Myocyte (in vitro differentiated cells): ENCODE measurements at regions not wholly inside any gene's neighbourhood (a gene's known extent, or its start where the extent isn't known, plus 50 kb on each side); places are given as distances from the start of the nearest gene placed in this dataset.
"Not testable (repeated sequence)": the region's sequence is repeated elsewhere in the genome, so short reads cannot be mapped to it uniquely, and the experiment has no call there.

ENCODE experiments used
- DNase-seq: peaks from one replicate; pipeline ENCODE4 v3.0.0-alpha.2; 2012; ENCODE audit warnings: low read depth

DNA sequence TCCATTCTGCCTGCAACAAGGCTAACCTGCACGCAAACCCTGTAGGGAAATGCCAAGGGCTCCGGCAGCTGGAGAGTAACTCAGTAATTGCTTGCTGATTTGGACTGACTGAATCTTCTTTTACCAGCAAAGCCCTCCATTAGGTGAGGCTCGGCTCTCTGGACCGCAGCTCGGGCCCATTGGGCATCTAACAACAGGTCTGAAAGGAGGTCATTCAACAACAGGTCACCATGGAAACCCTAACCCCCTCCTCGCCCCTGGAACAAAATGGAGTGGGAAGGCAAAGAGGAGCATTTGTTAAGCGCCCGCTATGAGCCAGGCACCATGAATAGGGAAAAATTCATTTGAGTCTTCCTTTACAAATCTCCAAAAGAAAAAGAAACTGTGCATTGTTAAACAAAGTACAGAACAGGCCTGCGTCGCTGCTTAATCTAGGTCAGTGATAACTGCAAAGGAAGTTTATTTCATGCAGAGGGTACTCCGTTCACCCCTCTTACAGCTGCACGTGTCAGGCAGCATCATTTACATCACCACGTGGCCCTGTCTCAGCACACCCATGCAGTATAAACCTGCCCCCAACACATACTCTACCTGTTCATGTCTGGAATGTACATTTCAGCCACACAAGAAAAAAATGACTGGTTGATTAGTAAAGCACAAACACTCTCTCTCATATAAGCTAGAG lies 248.8 kb upstream of the NEBL start:
- no peak for DNase-seq

DNA sequence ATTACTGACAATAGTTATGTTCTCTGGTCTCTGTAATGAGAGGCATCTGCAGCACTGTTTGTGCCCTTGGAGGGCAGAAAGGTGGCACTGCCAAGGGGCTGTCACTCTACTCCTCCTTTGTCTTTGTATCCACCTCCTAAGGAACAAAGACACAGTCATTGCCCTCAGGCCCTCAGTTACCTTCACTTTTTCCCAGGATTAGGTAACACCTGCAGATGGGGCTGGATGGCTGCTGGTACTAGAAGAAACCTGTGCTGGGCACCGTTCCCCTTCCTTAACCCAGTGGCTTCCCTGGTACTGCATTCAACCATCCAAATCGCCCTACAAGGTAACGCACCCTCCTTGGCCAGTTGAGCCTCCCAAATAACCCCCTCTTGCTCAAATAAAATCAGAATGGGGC lies 246.9 kb upstream of the NEBL start:
- DNase-seq: no peak

DNA sequence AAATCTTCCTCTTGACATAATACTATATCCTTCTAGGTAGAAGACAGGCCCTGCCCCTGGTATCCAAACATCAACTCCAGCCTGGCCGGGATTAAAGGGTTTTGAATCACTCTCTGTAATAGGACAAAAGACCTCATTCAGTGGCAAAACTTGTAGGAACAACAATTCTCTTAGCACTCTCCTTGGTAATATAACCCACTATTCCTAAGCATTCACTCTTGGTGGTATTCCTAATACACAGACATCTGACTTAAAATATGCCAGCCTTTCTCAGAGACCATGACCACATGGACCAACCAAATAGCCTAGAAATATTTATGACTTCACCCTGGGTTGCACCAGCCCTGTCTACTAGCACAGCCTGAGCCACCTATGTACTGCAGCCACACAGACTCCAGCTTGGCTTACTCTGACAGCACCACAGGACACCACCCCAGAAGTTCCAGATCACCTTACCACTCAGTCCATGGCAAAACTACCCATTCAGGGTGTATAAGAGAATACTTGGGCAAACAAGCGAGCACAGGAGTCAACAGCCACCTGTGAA lies 244.9 kb upstream of the NEBL start:
- no peak for DNase-seq

GRCh38 chr10:21138769-21139340 lies 241.7 kb upstream of the NEBL start:
- no peak for DNase-seq

DNA sequence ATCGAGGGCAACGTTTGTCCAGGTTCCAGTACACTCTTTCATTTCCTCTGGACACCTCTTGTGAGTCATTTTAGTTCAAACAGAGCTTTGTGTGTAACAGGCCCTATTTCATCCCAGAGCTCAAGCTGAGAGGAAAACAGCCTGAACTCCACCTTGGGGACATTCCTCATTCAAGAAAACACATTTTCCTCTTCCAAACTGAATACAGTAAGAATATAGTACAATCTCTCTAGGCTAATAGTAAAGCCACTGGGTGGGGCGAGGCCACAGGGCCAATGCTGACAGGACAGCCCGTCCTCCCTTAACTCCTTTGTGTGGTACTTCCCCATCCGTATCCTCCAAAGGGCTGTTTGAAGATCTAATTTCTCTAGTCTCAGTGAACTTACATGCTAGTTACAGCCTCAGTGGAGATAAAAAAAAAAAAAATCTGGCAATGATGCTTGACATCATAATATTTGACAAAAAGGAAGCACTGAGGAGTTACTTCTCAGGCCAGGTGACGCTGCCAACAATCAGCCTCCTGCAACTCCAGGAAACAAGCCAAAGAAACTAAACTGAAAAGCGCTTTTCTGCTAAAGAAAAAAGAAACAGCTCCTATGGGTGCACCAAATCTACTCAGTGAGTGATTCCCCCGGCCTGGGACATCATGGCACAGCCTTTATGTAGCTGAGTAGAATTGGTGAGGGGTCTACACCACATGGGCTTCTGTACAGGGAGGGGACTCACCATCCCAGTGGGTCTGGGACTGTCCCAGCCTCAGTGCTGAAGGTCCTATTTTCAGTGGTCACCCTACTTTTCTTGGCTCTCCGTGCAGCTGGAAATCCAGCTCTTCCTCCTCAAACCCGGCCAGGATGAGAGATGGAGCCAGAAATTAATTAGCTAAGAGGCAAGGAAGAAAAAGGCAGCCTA lies 238.2 kb upstream of the NEBL start:
- no peak for DNase-seq

- no peak for DNase-seq
These were observed 237.5 kb upstream of the NEBL start for GRCh38 chr10:21134645-21135022.

GRCh38 chr10:21130683-21131442 lies 233.8 kb upstream of the NEBL start:
- no peak for DNase-seq

- DNase-seq: no peak
These were observed 233.0 kb upstream of the NEBL start for GRCh38 chr10:21130108-21130507.

- DNase-seq: no peak
These were observed 228.5 kb upstream of the NEBL start for GRCh38 chr10:21125471-21126228.

DNA sequence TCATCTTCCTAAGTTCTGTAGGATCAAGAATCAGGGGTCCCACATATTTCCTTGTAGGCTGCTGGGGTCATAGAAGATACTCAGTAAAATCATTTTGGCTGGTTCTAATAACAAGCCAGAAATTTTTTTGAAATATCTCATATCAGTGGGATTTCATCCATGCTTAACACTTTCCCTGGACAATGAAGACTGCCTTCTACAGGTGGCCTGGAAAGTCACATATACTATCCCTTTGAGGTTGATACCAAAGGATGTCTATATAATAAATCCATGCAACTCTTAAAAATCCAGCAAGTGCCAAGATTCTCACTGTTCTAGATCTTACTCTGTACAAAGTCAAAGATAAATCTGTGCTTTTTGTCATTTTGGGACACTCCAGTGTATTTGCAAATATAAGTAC lies 225.8 kb upstream of the NEBL start:
- DNase-seq: no peak

DNA sequence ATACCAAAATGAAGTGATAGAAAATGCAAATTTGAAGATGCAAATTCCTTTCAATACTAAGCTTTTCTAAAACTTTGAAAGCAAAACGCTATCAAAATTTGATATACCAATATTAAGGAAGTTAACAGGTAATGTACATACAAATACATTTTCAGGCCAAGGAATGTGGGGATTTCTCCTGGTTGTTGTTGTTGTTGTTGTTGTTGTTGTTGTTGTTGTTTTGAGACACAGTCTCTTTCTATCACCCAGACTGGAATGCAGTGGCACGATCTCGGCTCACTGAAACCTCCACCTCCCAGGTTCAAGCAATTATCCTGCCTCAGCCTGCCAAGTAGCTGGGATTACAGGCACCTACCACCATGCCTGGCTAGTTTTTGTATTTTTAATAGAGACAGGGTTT lies 224.7 kb upstream of the NEBL start:
- not testable (repeated sequence) for DNase-seq

DNA sequence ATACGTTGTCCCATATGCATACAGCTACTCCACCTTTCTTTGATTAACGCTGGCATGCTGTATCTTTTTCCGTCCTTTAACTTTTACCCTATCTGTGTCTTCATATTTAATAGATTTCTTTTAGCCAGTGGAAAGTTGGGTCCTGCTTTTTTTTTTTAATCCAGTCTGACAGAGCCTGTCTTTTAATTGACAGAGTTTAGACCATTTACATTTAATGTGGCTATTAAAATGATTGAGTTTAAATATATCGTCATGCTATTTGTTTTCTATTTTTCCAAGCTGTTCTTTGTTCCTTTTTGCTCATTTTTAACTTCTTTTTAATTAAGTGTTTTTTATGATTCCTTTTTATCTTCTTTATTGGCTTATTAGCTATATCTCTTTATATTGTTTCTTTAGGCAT lies 217.6 kb upstream of the NEBL start:
- no peak for DNase-seq

- no peak for DNase-seq
These were observed 213.2 kb upstream of the NEBL start for GRCh38 chr10:21110358-21110757.

- not testable (repeated sequence) for DNase-seq
These were observed 209.8 kb upstream of the NEBL start for GRCh38 chr10:21106931-21107330.

DNA sequence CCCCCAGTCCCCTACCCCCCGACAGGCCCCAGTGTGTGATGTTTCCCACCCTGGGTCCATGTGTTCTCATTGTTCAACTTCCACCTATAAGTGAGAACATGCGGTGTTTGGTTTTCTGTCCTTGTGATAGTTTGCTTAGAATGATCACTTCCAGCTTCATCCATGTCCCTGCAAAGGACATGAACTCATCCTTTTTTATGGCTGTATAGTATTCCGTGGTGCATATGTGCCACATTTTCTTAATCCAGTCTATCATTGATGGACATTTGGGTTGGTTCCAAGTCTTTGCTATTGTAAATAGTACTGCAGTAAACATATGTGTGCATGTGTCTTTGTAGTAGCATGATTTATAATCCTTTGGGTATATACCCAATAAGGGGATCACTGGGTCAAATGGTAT lies 208.2 kb upstream of the NEBL start:
- DNase-seq: not testable (repeated sequence)

DNA sequence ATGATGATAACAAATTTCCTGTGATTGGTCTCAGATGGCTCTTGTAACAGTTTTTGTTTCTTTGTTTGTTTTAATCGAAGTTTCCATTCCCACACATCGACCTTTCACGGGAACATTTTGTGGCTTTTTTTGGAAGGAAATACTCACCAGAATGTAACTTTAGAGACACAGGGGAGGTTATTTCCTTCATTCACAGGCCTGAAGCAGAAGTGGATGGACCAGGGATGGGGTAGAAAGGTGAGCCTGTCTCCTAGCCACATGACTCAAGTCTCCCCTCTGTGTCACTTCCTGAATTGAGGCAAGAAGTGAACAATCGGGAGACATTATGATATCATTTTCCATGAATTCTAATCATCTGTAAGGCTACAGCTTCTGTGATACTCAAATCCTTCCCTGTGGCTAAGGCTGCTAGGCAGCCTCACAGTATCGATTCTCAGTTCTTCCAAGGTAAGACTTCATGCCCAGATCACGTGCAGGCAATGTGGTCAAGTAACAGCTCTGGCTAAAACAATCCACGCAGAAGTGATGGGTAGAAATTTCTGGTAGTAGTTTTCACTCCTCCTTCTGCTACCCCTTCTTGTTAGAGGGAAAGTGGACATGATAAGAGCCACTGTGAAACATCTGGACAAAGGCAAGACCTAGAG lies 203.9 kb upstream of the NEBL start:
- DNase-seq: no peak

GRCh38 chr10:21100190-21100589 lies 203.1 kb upstream of the NEBL start:
- no peak for DNase-seq

DNA sequence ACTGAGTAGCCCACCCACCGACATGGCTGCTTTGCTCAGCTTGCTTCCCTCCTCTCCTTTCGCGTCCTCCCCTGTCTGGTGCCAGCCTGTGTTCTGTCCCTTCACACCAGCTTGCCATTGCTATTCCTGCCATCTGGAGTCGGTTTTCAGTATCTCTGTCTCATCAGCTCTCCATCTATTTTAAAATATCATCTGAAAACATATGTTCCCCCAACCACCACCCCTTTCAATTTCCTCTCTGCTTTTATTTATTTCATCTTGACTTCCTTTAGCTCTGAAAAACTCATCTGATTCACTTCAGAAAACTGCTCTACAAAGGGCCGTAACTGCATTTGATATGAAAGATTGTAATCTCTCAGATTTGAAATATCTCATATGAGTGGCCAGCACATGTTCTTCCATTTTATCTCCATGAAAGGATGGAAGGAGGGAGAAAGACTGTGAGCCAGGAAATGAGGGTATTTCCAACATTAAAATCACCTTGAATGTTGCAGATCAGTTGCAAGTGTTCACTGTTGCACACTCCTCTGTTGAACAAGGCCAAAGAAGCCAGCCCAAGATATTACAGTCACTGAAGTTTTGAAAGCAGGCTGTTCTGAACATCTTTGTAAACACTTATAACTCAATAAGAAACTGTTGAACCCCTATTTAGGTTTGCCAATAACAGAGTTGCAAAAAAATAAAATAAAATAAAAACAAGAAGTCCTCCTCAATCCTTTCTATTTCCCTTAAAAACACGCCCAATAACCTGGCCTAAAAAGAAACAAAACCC lies 202.4 kb upstream of the NEBL start:
- no peak for DNase-seq

GRCh38 chr10:21097926-21098355 lies 200.8 kb upstream of the NEBL start:
- DNase-seq: no peak
